ENCODE measurements at regions not wholly inside any gene's neighbourhood (a gene's known extent, or its start where the extent isn't known, plus 50 kb on each side); places are given as distances from the start of the nearest gene placed in this dataset.

- FAIRE-seq = no peak
Measured at GRCh38 chr19:31520633-31521032, 171.4 kb upstream of the TSHZ3 start.

More at GRCh38 chr19:31520633-31521032, 171.4 kb upstream of the TSHZ3 start:
- TF ChIP-seq ZNF512 (CRISPR knock-in tag; IDR thresholded peaks at IDR 0.05) (no peak), HOMEZ (CRISPR knock-in tag; IDR thresholded peaks at IDR 0.05; ENCODE audit: low read depth) (no peak), RELA (CRISPR knock-in tag; IDR thresholded peaks at IDR 0.05) (no peak), MBNL3 (CRISPR knock-in tag; conservative IDR thresholded peaks at IDR 0.05) (no peak), ZBTB38 (CRISPR knock-in tag; IDR thresholded peaks at IDR 0.05) (no peak), YY1 (IDR thresholded peaks at IDR 0.05; ENCODE audit: insufficient read depth, insufficient replicate concordance, low read depth, low read length) (no peak), CENPX (CRISPR knock-in tag; IDR thresholded peaks at IDR 0.05) (no peak), MAF1 (CRISPR knock-in tag; IDR thresholded peaks at IDR 0.05; ENCODE audit: borderline replicate concordance) (no peak), SALL1 (CRISPR knock-in tag; IDR thresholded peaks at IDR 0.05) (no peak), ZBTB4 (CRISPR knock-in tag; IDR thresholded peaks at IDR 0.05; ENCODE audit: borderline replicate concordance) (no peak), ZBTB3 (CRISPR knock-in tag; IDR thresholded peaks at IDR 0.05; ENCODE audit: borderline replicate concordance, low read depth) (no peak), ZNF17 (CRISPR knock-in tag; IDR thresholded peaks at IDR 0.05) (no peak), ZNF30 (CRISPR knock-in tag; IDR thresholded peaks at IDR 0.05) (no peak), RFX1 (IDR thresholded peaks at IDR 0.05) (no peak), ZNF746 (CRISPR knock-in tag; IDR thresholded peaks at IDR 0.05) (no peak), EHMT2 (IDR thresholded peaks at IDR 0.05; ENCODE audit: borderline replicate concordance, low read depth, low read length) (no peak)
- H3K4me2 ChIP-seq (ENCODE audit: low read depth, low read length) = no peak overlapping the region
- no peak overlapping the region for H2AFZ ChIP-seq (ENCODE audit: low read length)
- CTCF ChIA-PET (ENCODE audit: low intra/inter-chr PET ratio, low total read pairs) = no interaction called here
- no peaks in the 10 kb centered on the region; a peak in 1 of 5 replicates for H3K27me3 ChIP-seq (ENCODE audit: control insufficient read depth in 1 of 2, insufficient read depth in 2 of 2, low read length in 2 of 2)
- intact Hi-C loops (cut with micrococcal nuclease; ENCODE audit: unreplicated experiment) = no loop called here
- no peaks in the 10 kb centered on the region for H3K79me2 ChIP-seq (ENCODE audit: insufficient read depth, low read length)
- in situ Hi-C loops (cut with HindIII; ENCODE audit: extremely low pct_ligation_motif_present, low pct_unique_long_range_greater_than_20kb) = no loop called here
- no peaks in the 10 kb centered on the region for H3K4me1 ChIP-seq (ENCODE audit: insufficient read depth, low read length)
- no peak for ATAC-seq
- no peak for DNase-seq (ENCODE audit: low spot score)
- no peak overlapping the region for H3K27ac ChIP-seq (ENCODE audit: extremely low read length, insufficient read depth, low read length)
- no peak overlapping the region for H3K9ac ChIP-seq (ENCODE audit: insufficient read depth, low read depth, low read length)
- peaks cover 56% of the 10 kb centered on the region for H3K9me3 ChIP-seq (ENCODE audit: low read length)
- no peak overlapping the region for H3K4me3 ChIP-seq (replicated peaks in 1 of 3; ENCODE audit: insufficient read depth in 1 of 3, low read depth in 2 of 3, low read length in 3 of 3)
- BruUV-seq (replicated peaks) = no TSS peak
- H4K20me1 ChIP-seq (ENCODE audit: insufficient read depth, low read length) = no peaks in the 10 kb centered on the region
- H3K36me3 ChIP-seq (replicated peaks in 1 of 2; ENCODE audit: control insufficient read depth in 1 of 2, insufficient read depth in 2 of 2, low read length in 2 of 2) = no peaks in the 10 kb centered on the region
- POLR2A ChIA-PET = no interaction called here

Measured in HepG2 (cell line).